SK-N-SH (cell line): ENCODE measurements at regions not wholly inside any gene's neighbourhood (a gene's known extent, or its start where the extent isn't known, plus 50 kb on each side); places are given as distances from the start of the nearest gene placed in this dataset.
"Not testable (repeated sequence)": the region's sequence is repeated elsewhere in the genome, so short reads cannot be mapped to it uniquely, and the experiment has no call there.

ENCODE experiments used
- CTCF ChIA-PET: fragments of 300-600, 350-600 bp; formaldehyde crosslinking; extraction: SDS; loops from one replicate; lab custom pipeline; 2021; lab: Yijun Ruan, JAX
- POLR2A ChIA-PET: fragments of 350-600 bp; sonication (Branson Sonifier 250); formaldehyde crosslinking; extraction: SDS; loops from one replicate; lab custom pipeline; 2020; ENCODE audit warnings: antibody characterized with exemption, inconsistent platforms; lab: Yijun Ruan, JAX
- DNase-seq: peaks from one replicate; pipeline ENCODE4 v3.0.0; 2012
- H2AFZ ChIP-seq: fragments of 200-600 bp; sonication (generic); 2 replicates; pipeline ENCODE4 v1.8.1; 2016; ENCODE audit warnings: antibody characterized with exemption, mild to moderate bottlenecking, low read depth
- H3F3A ChIP-seq: fragments of 200-600 bp; sonication (generic); replicated peaks from 2 replicates; pipeline ENCODE3; 2016; ENCODE audit warnings: antibody characterized with exemption, mild to moderate bottlenecking; ENCODE audit not compliant: insufficient read depth
- H3K27ac ChIP-seq, 2 experiments: fragments of 200-500 bp in 1 of 2; fragments of 200-600 bp in 1 of 2; sonication (Bioruptor generic) in 1 of 2; sonication (generic), shearing (Covaris generic) in 1 of 2; 2 replicates each; pipeline versions ENCODE4 v1.5.1 to v1.6.1; 2014 to 2016; ENCODE audit warnings: low read depth in 2 of 2, inconsistent platforms in 1 of 2, low read length in 1 of 2, mild to moderate bottlenecking in 1 of 2, mixed read lengths in 1 of 2
- H3K27me3 ChIP-seq: fragments of 200-600 bp; sonication (generic), shearing (Covaris generic); 2 replicates; pipeline ENCODE4 v1.6.1; 2016; ENCODE audit warnings: mixed run types; ENCODE audit not compliant: insufficient read depth
- H3K36me3 ChIP-seq, 2 experiments: fragments of 200-500 bp in 1 of 2; fragments of 200-600 bp in 1 of 2; sonication (Bioruptor generic) in 1 of 2; sonication (generic) in 1 of 2; replicated peaks in 1 of 2; 2 replicates each; pipeline versions ENCODE3 to v1.5.1; 2014 to 2016; ENCODE audit warnings: low read length in 1 of 2, mild to moderate bottlenecking in 1 of 2; ENCODE audit not compliant: insufficient read depth in 2 of 2, control insufficient read depth in 1 of 2
- H3K4me1 ChIP-seq, 2 experiments: fragments of 200-500 bp in 1 of 2; fragments of 200-600 bp in 1 of 2; sonication (Bioruptor generic) in 1 of 2; sonication (generic), shearing (Covaris generic) in 1 of 2; 2 replicates each; pipeline versions ENCODE4 v1.5.1 to v1.6.1; 2014 to 2016; ENCODE audit warnings: low read depth in 1 of 2, low read length in 1 of 2, mixed run types in 1 of 2; ENCODE audit not compliant: insufficient read depth in 2 of 2, control insufficient read depth in 1 of 2
- H3K4me2 ChIP-seq: fragments of 200-600 bp; sonication (generic), shearing (Covaris generic); 2 replicates; pipeline ENCODE4 v1.6.1; 2017; ENCODE audit warnings: mixed run types
- H3K4me3 ChIP-seq, 2 experiments: fragments of 200-500 bp in 1 of 2; fragments of 200-600 bp in 1 of 2; sonication (Bioruptor generic) in 1 of 2; sonication (generic), shearing (Covaris generic) in 1 of 2; 2 replicates each; pipeline versions ENCODE4 v1.5.1 to v1.8.1; 2014 to 2016; ENCODE audit warnings: low read depth in 2 of 2, inconsistent platforms in 1 of 2, low read length in 1 of 2, mild to moderate bottlenecking in 1 of 2, mixed read lengths in 1 of 2, moderate library complexity in 1 of 2
- H3K79me2 ChIP-seq: fragments of 200-600 bp; sonication (generic); 2 replicates; pipeline ENCODE4 v1.8.1; 2017; ENCODE audit warnings: mild to moderate bottlenecking; ENCODE audit not compliant: insufficient read depth
- H3K9ac ChIP-seq: fragments of 200-600 bp; sonication (generic); 2 replicates; pipeline ENCODE4 v1.6.1; 2017; ENCODE audit warnings: mixed run types
- H3K9me2 ChIP-seq: fragments of 200-600 bp; sonication (generic); 2 replicates; pipeline ENCODE4 v1.6.1; 2017; ENCODE audit warnings: mixed run types
- H3K9me3 ChIP-seq: fragments of 200-600 bp; sonication (generic); 2 replicates; pipeline ENCODE4 v1.6.1; 2017; ENCODE audit warnings: mixed run types, mild to moderate bottlenecking, moderate library complexity
- H4K20me1 ChIP-seq: fragments of 200-600 bp; sonication (generic); 2 replicates; pipeline ENCODE4 v1.6.1; 2017; ENCODE audit warnings: mild to moderate bottlenecking, mixed run types; ENCODE audit not compliant: insufficient read depth
- CHD2 ChIP-seq: fragments of 150-350 bp; IDR thresholded peaks from 2 replicates; pipeline ENCODE4 v1.6.1; 2018; ENCODE audit warnings: low read length; ENCODE audit not compliant: partially characterized antibody
- FOXJ3 ChIP-seq: sonication (generic); formaldehyde crosslinking; IDR thresholded peaks from 2 replicates; pipeline ENCODE4 v1.5.1; 2020; ENCODE audit warnings: mild to moderate bottlenecking, missing genetic modification reagents
- GATA2 ChIP-seq: sonication (generic); formaldehyde crosslinking; IDR thresholded peaks from 2 replicates; pipeline ENCODE4 v1.5.0; 2020; ENCODE audit warnings: mild to moderate bottlenecking, missing genetic modification reagents
- JUND ChIP-seq: IDR thresholded peaks from 2 replicates; pipeline ENCODE4 v1.4.0; 2012
- MXI1 ChIP-seq: IDR thresholded peaks from 2 replicates; pipeline ENCODE4 v1.6.1; 2012; ENCODE audit warnings: mild to moderate bottlenecking, low read depth, low read length, improper control_type of control experiment
- NRF1 ChIP-seq: IDR thresholded peaks from 2 replicates; pipeline ENCODE4 v1.6.1; 2012; ENCODE audit warnings: low read depth, mild to moderate bottlenecking, low read length
- POLR2AphosphoS5 ChIP-seq: IDR thresholded peaks from 2 replicates; pipeline ENCODE4 v1.6.1; 2012; ENCODE audit warnings: low read depth, low read length
- REST ChIP-seq: IDR thresholded peaks from 2 replicates; pipeline ENCODE4 v1.6.1; 2012; ENCODE audit warnings: mild to moderate bottlenecking, low read depth, low read length, moderate library complexity
- RXRA ChIP-seq: IDR thresholded peaks from 2 replicates; pipeline ENCODE4 v1.4.0; 2012; ENCODE audit warnings: low read depth, mild to moderate bottlenecking, borderline replicate concordance
- SIN3A ChIP-seq: IDR thresholded peaks from 2 replicates; pipeline ENCODE4 v1.6.1; 2012; ENCODE audit warnings: low read depth, mild to moderate bottlenecking, low read length, moderate library complexity, borderline replicate concordance
- SMC3 ChIP-seq: IDR thresholded peaks from 2 replicates; pipeline ENCODE4 v1.6.1; 2012; ENCODE audit warnings: low read depth, low read length, improper control_type of control experiment
- TCF12 ChIP-seq: IDR thresholded peaks from 2 replicates; pipeline ENCODE4 v1.4.0; 2012
- WGBS: methylation state at CpG from one replicate; pipeline ENCODE4 v1.1.6; 2017; ENCODE audit warnings: low lambda C conversion rate; 5-methylcytosine and 5-hydroxymethylcytosine counted together

- WGBS: 69% methylated on average over 2 of the region's 2 CpGs
- no peak for DNase-seq
- TF ChIP-seq JUND (no peak), TCF12 (no peak), NRF1 (no peak), GATA2 (CRISPR knock-in tag) (no peak), POLR2AphosphoS5 (no peak), REST (no peak), SMC3 (no peak), FOXJ3 (CRISPR knock-in tag) (no peak), SIN3A (no peak), RXRA (no peak), CHD2 (no peak), MXI1 (no peak)
- no peaks in the 10 kb centered on the region for H3F3A ChIP-seq
- no peak overlapping the region for H3K4me2 ChIP-seq
- no peak overlapping the region for H3K9ac ChIP-seq
- ChIA-PET CTCF (no interaction called here), POLR2A (no interaction called here)
- H4K20me1 ChIP-seq: no peaks in the 10 kb centered on the region
- H3K9me3 ChIP-seq: no peaks in the 10 kb centered on the region
- no peak overlapping the region for H2AFZ ChIP-seq
- no peaks in the 10 kb centered on the region for H3K4me1 ChIP-seq
- no peak overlapping the region for H3K27ac ChIP-seq
- H3K9me2 ChIP-seq: no peaks in the 10 kb centered on the region
- no peaks in the 10 kb centered on the region for H3K79me2 ChIP-seq
- H3K36me3 ChIP-seq: no peaks in the 10 kb centered on the region
- H3K4me3 ChIP-seq: no peak overlapping the region
- no peaks in the 10 kb centered on the region for H3K27me3 ChIP-seq
Observed at GRCh38 chr16:66020046-66020445, 346.4 kb upstream of the CDH5 start.

- H4K20me1 ChIP-seq, H3K4me3 ChIP-seq, H3K9me3 ChIP-seq, H3K79me2 ChIP-seq, H3K9ac ChIP-seq, H3K4me1 ChIP-seq, H3K27ac ChIP-seq, DNase-seq, H3K4me2 ChIP-seq, H3F3A ChIP-seq, H3K27me3 ChIP-seq, POLR2A ChIA-PET, H3K36me3 ChIP-seq, H2AFZ ChIP-seq, H3K9me2 ChIP-seq: not testable (repeated sequence)
- CTCF ChIA-PET: interaction anchor here (0.8 kb wide), 1 partner anchor 12 kb away, joined by 3 read pairs; no protein-coding TSS in a partner anchor
- 62% methylated on average over 3 of the region's 3 CpGs for WGBS
Observed at GRCh38 chr16:66019502-66019901, 347.0 kb upstream of the CDH5 start.
